SU-DHL-6 (cell line): ENCODE measurements at regions not wholly inside any gene's neighbourhood (a gene's known extent, or its start where the extent isn't known, plus 50 kb on each side); places are given as distances from the start of the nearest gene placed in this dataset.

Source experiments
- H2AFZ ChIP-seq: fragments of 200-600 bp; sonication (generic); 2 replicates; pipeline ENCODE4 v1.6.1; 2014; ENCODE audit warnings: low read depth, mild to moderate bottlenecking, moderate library complexity, mixed read lengths, antibody characterized with exemption, low read length; ENCODE audit not compliant: severe bottlenecking
- H3F3A ChIP-seq: fragments of 200-600 bp; shearing (Covaris generic); 2 replicates; pipeline ENCODE4 v1.6.0; 2016; ENCODE audit warnings: antibody characterized with exemption, mild to moderate bottlenecking; ENCODE audit not compliant: insufficient read depth
- H3K27ac ChIP-seq: fragments of 200-600 bp; sonication (generic); 2 replicates; pipeline ENCODE4 v1.5.1; 2016; ENCODE audit warnings: low read depth, mild to moderate bottlenecking, low read length, moderate library complexity, mixed read lengths
- H3K27me3 ChIP-seq: fragments of 200-600 bp; sonication (generic), shearing (Covaris generic); 2 replicates; pipeline ENCODE4 v1.6.0; 2014; ENCODE audit warnings: mild to moderate bottlenecking, low read length
- H3K36me3 ChIP-seq: fragments of 200-600 bp; sonication (generic); 2 replicates; pipeline ENCODE4 v1.6.1; 2014; ENCODE audit warnings: mild to moderate bottlenecking, low read length, mixed read lengths
- H3K4me2 ChIP-seq: fragments of 300-600, 200-600 bp; shearing (Covaris generic), sonication (generic); 2 replicates; pipeline ENCODE4 v1.6.0; 2014; ENCODE audit warnings: low read length, low read depth, mild to moderate bottlenecking; ENCODE audit not compliant: poor library complexity, severe bottlenecking
- H3K4me3 ChIP-seq: fragments of 200-600 bp; sonication (generic); 2 replicates; pipeline ENCODE4 v1.5.1; 2014; ENCODE audit warnings: antibody characterized with exemption, low read length, mild to moderate bottlenecking, mixed read lengths; ENCODE audit not compliant: insufficient read depth, poor library complexity, severe bottlenecking
- H3K79me2 ChIP-seq: fragments of 200-600 bp; sonication (generic); 2 replicates; pipeline ENCODE4 v1.6.1; 2014; ENCODE audit warnings: mild to moderate bottlenecking, low read length, moderate library complexity; ENCODE audit not compliant: insufficient read depth
- H3K9ac ChIP-seq: fragments of 200-600 bp; sonication (generic); 2 replicates; pipeline ENCODE4 v1.7.0; 2014; ENCODE audit warnings: mild to moderate bottlenecking, low read length
- H3K9me2 ChIP-seq: fragments of 200-600 bp; sonication (generic); replicated peaks from 2 replicates; pipeline ENCODE4 v1.6.1; 2014; ENCODE audit warnings: low read length; ENCODE audit not compliant: insufficient read depth
- H3K9me3 ChIP-seq: fragments of 200-600 bp; sonication (generic); 2 replicates; pipeline ENCODE4 v1.6.1; 2014; ENCODE audit warnings: low read length, mixed read lengths; ENCODE audit not compliant: insufficient read depth
- H4K20me1 ChIP-seq: fragments of 200-600 bp; sonication (generic); 2 replicates; pipeline ENCODE4 v1.6.1; 2014; ENCODE audit warnings: low read depth, mild to moderate bottlenecking, antibody characterized with exemption, low read length, moderate library complexity, mixed read lengths
- EZH2phosphoT487 ChIP-seq: fragments of 200-600 bp; sonication (generic), shearing (Covaris generic); conservative IDR thresholded peaks from 2 replicates; pipeline ENCODE4 v1.6.1; 2018; ENCODE audit warnings: mild to moderate bottlenecking, antibody characterized with exemption, low read length, moderate library complexity, mixed read lengths
- TF ChIP-seq, protein P1 (sequence below): fragments of 200-600 bp; sonication (generic); IDR thresholded peaks from one replicate; pipeline ENCODE4 v1.5.1; 2017; ENCODE audit warnings: antibody characterized with exemption, mild to moderate bottlenecking, low read length, moderate library complexity; ENCODE audit not compliant: insufficient read depth, poor library complexity, severe bottlenecking

DNA sequence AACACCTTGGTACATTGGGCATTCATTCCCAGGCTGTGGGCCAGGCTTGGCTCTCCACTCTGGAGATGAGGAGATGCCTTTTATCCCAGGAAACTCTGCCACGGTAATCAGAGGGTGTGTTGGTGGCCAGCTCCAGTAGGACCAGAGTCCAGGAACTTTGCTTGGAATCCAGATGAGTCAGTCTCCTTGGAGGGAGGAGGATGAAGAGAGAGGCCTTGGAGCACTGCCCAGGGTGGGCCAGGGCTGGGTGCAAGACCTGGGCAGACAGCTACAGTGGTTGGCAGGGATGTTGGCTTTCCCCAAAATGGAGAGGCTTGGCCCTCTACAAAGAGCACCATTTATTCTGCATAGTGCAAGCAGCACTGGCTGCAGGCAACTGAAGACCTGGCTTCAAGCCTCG lies 209.0 kb downstream of the RGS9 start:
- no peak for TF ChIP-seq EZH2phosphoT487
- TF ChIP-seq, protein P1, sequence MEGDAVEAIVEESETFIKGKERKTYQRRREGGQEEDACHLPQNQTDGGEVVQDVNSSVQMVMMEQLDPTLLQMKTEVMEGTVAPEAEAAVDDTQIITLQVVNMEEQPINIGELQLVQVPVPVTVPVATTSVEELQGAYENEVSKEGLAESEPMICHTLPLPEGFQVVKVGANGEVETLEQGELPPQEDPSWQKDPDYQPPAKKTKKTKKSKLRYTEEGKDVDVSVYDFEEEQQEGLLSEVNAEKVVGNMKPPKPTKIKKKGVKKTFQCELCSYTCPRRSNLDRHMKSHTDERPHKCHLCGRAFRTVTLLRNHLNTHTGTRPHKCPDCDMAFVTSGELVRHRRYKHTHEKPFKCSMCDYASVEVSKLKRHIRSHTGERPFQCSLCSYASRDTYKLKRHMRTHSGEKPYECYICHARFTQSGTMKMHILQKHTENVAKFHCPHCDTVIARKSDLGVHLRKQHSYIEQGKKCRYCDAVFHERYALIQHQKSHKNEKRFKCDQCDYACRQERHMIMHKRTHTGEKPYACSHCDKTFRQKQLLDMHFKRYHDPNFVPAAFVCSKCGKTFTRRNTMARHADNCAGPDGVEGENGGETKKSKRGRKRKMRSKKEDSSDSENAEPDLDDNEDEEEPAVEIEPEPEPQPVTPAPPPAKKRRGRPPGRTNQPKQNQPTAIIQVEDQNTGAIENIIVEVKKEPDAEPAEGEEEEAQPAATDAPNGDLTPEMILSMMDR, result no peak
- H4K20me1 ChIP-seq, result no peaks in the 10 kb centered on the region
- H3K27ac ChIP-seq, result no peak overlapping the region
- no peaks in the 10 kb centered on the region for H3K36me3 ChIP-seq
- no peak overlapping the region for H3K4me2 ChIP-seq
- H3K9ac ChIP-seq, result no peak overlapping the region
- 0 out of 2 replicates have a peak, but pooled peaks cover 6% of the 10 kb centered on the region for H3K9me3 ChIP-seq
- H3F3A ChIP-seq, result no peaks in the 10 kb centered on the region
- no peak overlapping the region for H3K4me3 ChIP-seq
- no peaks in the 10 kb centered on the region for H3K27me3 ChIP-seq
- H3K79me2 ChIP-seq, result no peaks in the 10 kb centered on the region
- H2AFZ ChIP-seq, result no peak overlapping the region
- no peaks in the 10 kb centered on the region for H3K9me2 ChIP-seq

DNA sequence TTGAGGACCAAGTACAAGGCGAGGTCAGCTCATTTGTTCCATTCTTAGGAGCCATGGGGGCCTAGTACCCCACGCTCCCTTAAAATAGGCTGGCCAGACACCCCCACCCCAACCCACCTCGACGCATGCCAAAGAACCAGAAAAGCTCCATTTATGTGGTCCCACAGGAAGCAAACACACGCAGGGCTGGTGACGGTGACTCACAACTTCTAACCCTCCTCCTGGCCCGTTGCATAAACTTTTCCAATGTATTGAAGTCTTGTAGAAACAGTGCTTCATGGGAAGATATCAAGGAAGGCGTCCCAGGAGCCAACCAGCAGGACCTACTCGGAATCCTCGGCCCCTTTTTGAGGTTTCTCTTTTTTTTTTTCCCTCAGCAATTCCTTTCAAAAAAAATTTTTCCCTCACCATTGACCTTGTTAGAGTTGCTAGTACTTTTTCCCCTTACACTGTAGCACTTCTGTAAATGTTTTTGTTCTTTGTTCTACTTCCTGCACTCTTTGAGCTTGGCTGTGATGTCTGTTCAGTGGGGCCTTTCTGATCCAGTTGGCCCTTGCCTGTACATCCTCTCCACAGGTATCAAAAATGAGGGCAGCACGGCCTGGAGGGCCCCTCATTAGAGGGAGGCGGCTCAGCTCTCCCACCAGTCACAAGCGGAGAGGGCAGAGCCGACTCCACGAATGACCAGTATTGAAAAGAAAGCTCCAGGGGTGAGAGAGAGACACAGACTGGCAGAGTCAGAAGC lies 208.3 kb downstream of the RGS9 start:
- no peak overlapping the region for H3K4me2 ChIP-seq
- H3K9me2 ChIP-seq, result no peaks in the 10 kb centered on the region

DNA sequence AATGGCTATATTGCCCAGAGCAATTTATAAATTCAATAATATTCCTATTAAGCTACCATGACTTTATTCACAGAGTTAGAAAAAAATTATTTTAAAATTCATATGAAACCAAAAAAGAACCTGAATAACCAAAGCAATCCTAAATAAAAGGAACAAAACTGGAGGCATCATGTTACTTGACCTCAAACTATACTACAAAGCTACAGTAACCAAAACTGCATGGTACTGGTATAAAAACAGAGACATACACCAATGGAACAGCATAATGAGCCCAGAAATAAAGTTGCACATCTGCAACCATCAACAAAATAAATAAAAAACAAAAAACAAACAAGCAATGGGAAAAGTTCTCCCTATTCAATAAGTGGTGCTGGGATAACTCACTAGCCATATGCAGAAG lies 203.2 kb downstream of the RGS9 start:
- Histone ChIP-seq H3F3A (no peaks in the 10 kb centered on the region), H3K4me3 (no peak overlapping the region), H3K27me3 (no peaks in the 10 kb centered on the region), H3K79me2 (no peaks in the 10 kb centered on the region), H3K9me3 (no peaks in the 10 kb centered on the region; the same call in 1 of the 2 replicates), H2AFZ (no peak overlapping the region), H3K36me3 (no peaks in the 10 kb centered on the region), H3K27ac (no peak overlapping the region), H3K9ac (no peak overlapping the region), H3K4me2 (no peak overlapping the region), H4K20me1 (no peaks in the 10 kb centered on the region), H3K9me2 (no peaks in the 10 kb centered on the region)
- TF ChIP-seq, protein P1, result no peak
- TF ChIP-seq EZH2phosphoT487, result no peak

More for the DNA sequence above, 208.3 kb downstream of the RGS9 start:
- Histone ChIP-seq H3K36me3 (no peaks in the 10 kb centered on the region), H3K27me3 (no peaks in the 10 kb centered on the region), H3K9me3 (0 out of 2 replicates have a peak, but pooled peaks cover 6% of the 10 kb centered on the region), H3K4me3 (no peak overlapping the region), H4K20me1 (no peaks in the 10 kb centered on the region), H3K27ac (no peak overlapping the region), H3K79me2 (no peaks in the 10 kb centered on the region), H2AFZ (no peak overlapping the region), H3K9ac (no peak overlapping the region), H3F3A (no peaks in the 10 kb centered on the region)
- TF ChIP-seq, protein P1, result no peak
- no peak for TF ChIP-seq EZH2phosphoT487
